OCI-M2 (cell line): ENCODE measurements at regions not wholly inside any gene's neighbourhood (a gene's known extent, or its start where the extent isn't known, plus 50 kb on each side); places are given as distances from the start of the nearest gene placed in this dataset.

Experiments used
- DNase-seq: peaks from one replicate; lab custom pipeline; 2025; ENCODE audit not compliant: unreplicated experiment; lab: John Stamatoyannopoulos, UW

- no peak for DNase-seq
These were observed 79.0 kb upstream of the ODAD2 start for GRCh38 chr10:28077889-28078288.

GRCh38 chr10:28075424-28075823 lies 76.5 kb upstream of the ODAD2 start:
- DNase-seq, result no peak

- no peak for DNase-seq
These were observed 73.7 kb upstream of the ODAD2 start for GRCh38 chr10:28072573-28072972.

DNA sequence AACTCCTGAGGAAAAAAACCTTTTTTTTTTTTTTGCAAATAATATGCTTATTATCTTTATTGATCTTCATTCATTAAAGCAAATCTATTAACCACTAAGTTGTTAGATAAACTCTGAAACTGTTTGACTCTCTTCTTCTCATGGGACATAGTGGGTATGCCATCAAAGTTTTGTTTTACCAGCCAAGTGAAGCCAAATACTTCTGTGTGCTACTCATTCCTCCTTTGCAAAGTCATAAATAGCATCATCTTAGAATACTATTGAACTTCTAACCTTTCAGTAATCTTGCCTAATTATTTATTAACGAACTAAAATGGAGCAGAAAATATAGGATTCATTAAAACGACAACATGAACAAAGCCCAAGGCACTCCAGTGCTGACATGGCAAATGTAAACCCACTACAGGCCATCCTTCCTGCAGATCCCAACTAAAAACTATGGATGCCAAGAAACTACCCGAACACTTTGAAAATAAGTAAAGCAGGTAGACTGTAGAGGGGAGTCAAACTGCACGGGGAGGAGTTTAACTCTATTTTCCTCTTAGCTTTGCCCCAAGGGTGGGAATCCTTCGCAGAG lies 61.2 kb upstream of the ODAD2 start:
- DNase-seq, result no peak

GRCh38 chr10:28058746-28059145 lies 59.9 kb upstream of the ODAD2 start:
- no peak for DNase-seq

DNA sequence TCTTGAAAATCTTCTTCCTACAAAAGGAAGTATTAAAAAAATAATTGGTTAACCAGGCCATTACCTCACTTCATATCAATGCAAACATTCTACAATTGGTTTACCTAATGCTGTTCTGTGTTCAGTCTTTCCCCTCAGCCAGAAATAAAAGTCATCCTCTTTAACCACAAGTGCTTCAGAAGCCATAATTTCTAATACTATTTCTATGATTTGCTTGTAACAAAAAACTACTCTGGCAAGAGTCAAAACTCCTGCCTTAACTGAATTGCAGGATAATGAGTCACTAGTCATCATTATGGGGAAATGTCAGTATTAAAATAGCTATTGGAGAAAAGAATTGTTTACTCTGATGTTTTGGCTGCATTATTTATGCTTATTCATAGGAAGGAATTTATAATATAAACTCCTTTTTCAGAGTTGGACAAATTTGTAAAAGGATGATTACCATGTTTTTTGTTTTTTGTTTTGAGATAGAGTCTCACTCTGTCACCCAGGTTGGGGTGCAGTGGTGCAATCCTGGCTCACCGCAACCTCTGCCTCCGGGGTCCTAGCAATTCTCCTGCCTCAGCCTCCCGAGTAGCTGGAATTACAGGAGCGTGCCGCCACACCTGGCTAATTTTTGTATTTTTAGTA lies 55.5 kb upstream of the ODAD2 start:
- no peak for DNase-seq

- DNase-seq, result no peak
These were observed 50.4 kb upstream of the ODAD2 start for GRCh38 chr10:28049286-28049685.
